ENCODE measurements at regions not wholly inside any gene's neighbourhood (a gene's known extent, or its start where the extent isn't known, plus 50 kb on each side); places are given as distances from the start of the nearest gene placed in this dataset.

- TF ChIP-seq CTCF (IDR thresholded peaks at IDR 0.05; ENCODE audit: poor library complexity) = no peak
- no peak for TF ChIP-seq EZH2 (IDR thresholded peaks at IDR 0.05; ENCODE audit: borderline replicate concordance)
These were observed 578.2 kb downstream of the TOX3 start for GRCh38 chr16:51968749-51969148.
